Endothelial cell of umbilical vein (primary cell): ENCODE measurements at regions not wholly inside any gene's neighbourhood (a gene's known extent, or its start where the extent isn't known, plus 50 kb on each side); places are given as distances from the start of the nearest gene placed in this dataset.

Source experiments
- BruUV-seq: library from RNA; stranded (reverse); fragments of 400-500 nt; replicated peaks from 2 replicates; lab custom pipeline; 2021; lab: Mats Ljungman, UMichigan
- CTCF ChIA-PET: fragments of 300-600, 350-600 bp; sonication (Branson Sonifier 250); formaldehyde crosslinking; loops from one replicate; lab custom pipeline; 2021; ENCODE audit warnings: antibody characterized with exemption, inconsistent platforms; lab: Charles Lee
- POLR2A ChIA-PET: fragments of 300-600, 350-600 bp; sonication (Branson Sonifier 250); formaldehyde crosslinking; loops from one replicate; lab custom pipeline; 2021; ENCODE audit warnings: antibody characterized with exemption, inconsistent platforms; lab: Charles Lee
- DNase-seq: peaks from one replicate; pipeline ENCODE4 v3.0.0-alpha.2; 2011; ENCODE audit warnings: low read depth, low spot score
- FAIRE-seq: peaks from 2 replicates; lab custom pipeline; 2011; peaks lifted over from hg19 to GRCh38; lab: Jason Lieb, UNC
- H2AFZ ChIP-seq: 2 replicates; pipeline ENCODE4 v1.6.0; 2012; ENCODE audit warnings: low read depth, low read length, control low read depth, inconsistent platforms
- H3K27ac ChIP-seq: 2 replicates; pipeline ENCODE4 v1.5.1; 2011; ENCODE audit warnings: low read depth, mild to moderate bottlenecking, control low read depth, low read length, moderate library complexity; ENCODE audit not compliant: insufficient read depth
- H3K27me3 ChIP-seq, 2 experiments: 2 replicates each; pipeline versions ENCODE4 v1.6.0 to v1.6.1; 2011; ENCODE audit warnings: low read length in 2 of 2, mixed read lengths in 1 of 2; ENCODE audit not compliant: control insufficient read depth in 2 of 2, insufficient read depth in 2 of 2
- H3K36me3 ChIP-seq, 2 experiments: 2 replicates in 1 of 2; 3 replicates in 1 of 2; pipeline ENCODE4 v1.5.1; 2011; ENCODE audit warnings: low read length in 2 of 2, mild to moderate bottlenecking in 1 of 2, moderate library complexity in 1 of 2; ENCODE audit not compliant: control insufficient read depth in 2 of 2, insufficient read depth in 2 of 2; ENCODE audit errors: extremely low read depth in 1 of 2
- H3K4me1 ChIP-seq: 3 replicates; pipeline ENCODE4 v1.5.1; 2011; ENCODE audit warnings: mild to moderate bottlenecking, low read length; ENCODE audit not compliant: control insufficient read depth, insufficient read depth; ENCODE audit errors: extremely low read depth
- H3K4me2 ChIP-seq: 2 replicates; pipeline ENCODE4 v1.6.1; 2011; ENCODE audit warnings: low read length, control low read depth, mixed read lengths; ENCODE audit not compliant: insufficient read depth
- H3K4me3 ChIP-seq, 3 experiments: fragments of 200-600 bp in 1 of 3; sonication (generic), shearing (Covaris generic) in 1 of 3; replicated peaks in 1 of 3; 2 replicates each; pipeline ENCODE4 v1.5.1; 2011 to 2016; ENCODE audit warnings: control low read depth in 3 of 3, low read length in 3 of 3, mild to moderate bottlenecking in 2 of 3, inconsistent platforms in 1 of 3, low read depth in 1 of 3, moderate library complexity in 1 of 3; ENCODE audit not compliant: insufficient read depth in 1 of 3
- H3K79me2 ChIP-seq: 2 replicates; pipeline ENCODE4 v1.6.0; 2012; ENCODE audit warnings: low read length, inconsistent platforms; ENCODE audit not compliant: control insufficient read depth, insufficient read depth
- H3K9ac ChIP-seq: replicated peaks from 2 replicates; pipeline ENCODE3; 2011; ENCODE audit warnings: low read length, control low read depth; ENCODE audit not compliant: insufficient read depth; ENCODE audit errors: extremely low read depth
- H3K9me1 ChIP-seq: replicated peaks from 3 replicates; pipeline ENCODE4 v1.6.0; 2011; ENCODE audit warnings: mild to moderate bottlenecking, low read length; ENCODE audit not compliant: control insufficient read depth, insufficient read depth; ENCODE audit errors: extremely low read depth
- H3K9me3 ChIP-seq: replicated peaks from 2 replicates; pipeline ENCODE4 v1.5.1; 2012; ENCODE audit warnings: low read length, inconsistent platforms; ENCODE audit not compliant: control insufficient read depth, insufficient read depth
- H4K20me1 ChIP-seq: replicated peaks from 2 replicates; pipeline ENCODE3; 2011; ENCODE audit warnings: mild to moderate bottlenecking, low read length; ENCODE audit not compliant: control insufficient read depth, insufficient read depth; ENCODE audit errors: extremely low read depth
- EZH2 ChIP-seq: IDR thresholded peaks from 2 replicates; pipeline ENCODE4 v1.6.1; 2012; ENCODE audit warnings: borderline replicate concordance, low read depth, mild to moderate bottlenecking, moderate library complexity, low read length, inconsistent platforms; ENCODE audit not compliant: severe bottlenecking
- FOS ChIP-seq: IDR thresholded peaks from 2 replicates; pipeline ENCODE4 v1.6.1; 2011; ENCODE audit warnings: mild to moderate bottlenecking, low read length, moderate library complexity, borderline replicate concordance; ENCODE audit not compliant: insufficient read depth
- GATA2 ChIP-seq: IDR thresholded peaks from 2 replicates; pipeline ENCODE4 v1.7.0; 2011; ENCODE audit warnings: low read depth, mild to moderate bottlenecking, moderate library complexity, mixed read lengths, low read length; ENCODE audit not compliant: insufficient read length, insufficient read depth
- JUN ChIP-seq: IDR thresholded peaks from 2 replicates; pipeline ENCODE4 v1.6.1; 2011; ENCODE audit warnings: borderline replicate concordance, low read depth; ENCODE audit not compliant: insufficient read length, insufficient read depth
- MYC ChIP-seq: IDR thresholded peaks from one replicate; pipeline ENCODE4 v1.6.1; 2011; ENCODE audit warnings: mild to moderate bottlenecking, low read depth, low read length
- POLR2A ChIP-seq: IDR thresholded peaks from 2 replicates; pipeline ENCODE4 v1.6.1; 2012; ENCODE audit warnings: low read depth, mild to moderate bottlenecking, control low read depth, low read length
- POLR2AphosphoS5 ChIP-seq: IDR thresholded peaks from 2 replicates; pipeline ENCODE4 v1.6.1; 2012; ENCODE audit warnings: low read depth, mild to moderate bottlenecking, control low read depth, low read length, moderate library complexity; ENCODE audit not compliant: insufficient read depth
- dilution Hi-C: fragments of 300-500 bp; cut with MboI; formaldehyde crosslinking; loops from one replicate; pipeline ENCODE4 v1.15.0; 2019; ENCODE audit warnings: low sequenced_read_pairs; ENCODE audit not compliant: extremely low pct_ligation_motif_present
- intact Hi-C: fragments of 100-400 bp; cut with micrococcal nuclease; formaldehyde crosslinking; loops from one replicate; pipeline ENCODE4 v1.10.0; 2022
- TF ChIP-seq, protein P1 (sequence below), 2 donors: IDR thresholded peaks; 1 replicate in 1 of 2; 2 replicates in 1 of 2; pipeline ENCODE4 v1.5.1; 2011; ENCODE audit warnings: low read length in 2 of 2, mild to moderate bottlenecking in 2 of 2, moderate library complexity in 2 of 2, control low read depth in 1 of 2, inconsistent platforms in 1 of 2, low read depth in 1 of 2; ENCODE audit not compliant: insufficient read depth in 1 of 2; ENCODE audit errors: extremely low read depth in 1 of 2
- TF ChIP-seq, protein P2 (sequence below): IDR thresholded peaks from 2 replicates; pipeline ENCODE4 v1.6.1; 2011; ENCODE audit not compliant: insufficient read depth, insufficient read length

- H3K36me3 ChIP-seq, result no peaks in the 10 kb centered on the region
- no peaks in the 10 kb centered on the region for H4K20me1 ChIP-seq
- FAIRE-seq (no peak), DNase-seq (no peak)
- H3K27ac ChIP-seq, result no peak overlapping the region
- no peak overlapping the region for H3K4me3 ChIP-seq
- no peaks in the 10 kb centered on the region for H3K4me1 ChIP-seq
- TF ChIP-seq FOS (no peak), POLR2A (no peak), EZH2 (no peak), MYC (no peak), GATA2 (no peak), POLR2AphosphoS5 (no peak), JUN (no peak)
- TF ChIP-seq, protein P1, sequence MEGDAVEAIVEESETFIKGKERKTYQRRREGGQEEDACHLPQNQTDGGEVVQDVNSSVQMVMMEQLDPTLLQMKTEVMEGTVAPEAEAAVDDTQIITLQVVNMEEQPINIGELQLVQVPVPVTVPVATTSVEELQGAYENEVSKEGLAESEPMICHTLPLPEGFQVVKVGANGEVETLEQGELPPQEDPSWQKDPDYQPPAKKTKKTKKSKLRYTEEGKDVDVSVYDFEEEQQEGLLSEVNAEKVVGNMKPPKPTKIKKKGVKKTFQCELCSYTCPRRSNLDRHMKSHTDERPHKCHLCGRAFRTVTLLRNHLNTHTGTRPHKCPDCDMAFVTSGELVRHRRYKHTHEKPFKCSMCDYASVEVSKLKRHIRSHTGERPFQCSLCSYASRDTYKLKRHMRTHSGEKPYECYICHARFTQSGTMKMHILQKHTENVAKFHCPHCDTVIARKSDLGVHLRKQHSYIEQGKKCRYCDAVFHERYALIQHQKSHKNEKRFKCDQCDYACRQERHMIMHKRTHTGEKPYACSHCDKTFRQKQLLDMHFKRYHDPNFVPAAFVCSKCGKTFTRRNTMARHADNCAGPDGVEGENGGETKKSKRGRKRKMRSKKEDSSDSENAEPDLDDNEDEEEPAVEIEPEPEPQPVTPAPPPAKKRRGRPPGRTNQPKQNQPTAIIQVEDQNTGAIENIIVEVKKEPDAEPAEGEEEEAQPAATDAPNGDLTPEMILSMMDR (IDR thresholded peaks at IDR 0.05; ENCODE audit: extremely low read depth in 1 of 2, insufficient read depth in 1 of 2, low read depth in 1 of 2, low read length in 2 of 2), result no peak
- TF ChIP-seq, protein P2, sequence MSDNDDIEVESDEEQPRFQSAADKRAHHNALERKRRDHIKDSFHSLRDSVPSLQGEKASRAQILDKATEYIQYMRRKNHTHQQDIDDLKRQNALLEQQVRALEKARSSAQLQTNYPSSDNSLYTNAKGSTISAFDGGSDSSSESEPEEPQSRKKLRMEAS, result no peak
- H2AFZ ChIP-seq, result no peak overlapping the region
- ChIA-PET CTCF (no interaction called here), POLR2A (no interaction called here)
- no peak overlapping the region for H3K4me2 ChIP-seq
- no peaks in the 10 kb centered on the region for H3K9me1 ChIP-seq
- H3K9ac ChIP-seq, result no peak overlapping the region
- intact Hi-C loops, result no loop called here
- peaks cover 2% of the 10 kb centered on the region for H3K9me3 ChIP-seq
- BruUV-seq, result no TSS peak
- dilution Hi-C loops, result no loop called here
- no peaks in the 10 kb centered on the region for H3K79me2 ChIP-seq
- H3K27me3 ChIP-seq, result no peaks in the 10 kb centered on the region
These were observed 346.8 kb downstream of the RAB28 start for GRCh38 chr4:13137390-13137789.
